Activated CD4-positive, alpha-beta T cell treated with anti-CD3 and anti-CD28 coated beads, Interleukin-2, amount 10 ng/mL, durations not matched to agents 24 days and 14 days (primary cell): ENCODE measurements at regions not wholly inside any gene's neighbourhood (a gene's known extent, or its start where the extent isn't known, plus 50 kb on each side); places are given as distances from the start of the nearest gene placed in this dataset.

Source experiments
- DNase-seq: peaks from one replicate; pipeline ENCODE4 v3.0.0; 2022
- H3K27ac Mint-ChIP-seq: one replicate; pipeline ENCODE4 v1.8.0; 2022; ENCODE audit warnings: mild to moderate bottlenecking, mixed read lengths
- H3K27me3 Mint-ChIP-seq: one replicate; pipeline ENCODE4 v1.8.0; 2022; ENCODE audit warnings: mixed read lengths
- H3K36me3 Mint-ChIP-seq: one replicate; pipeline ENCODE4 v1.8.0; 2022; ENCODE audit warnings: low read depth, mild to moderate bottlenecking, mixed read lengths
- H3K4me1 Mint-ChIP-seq: one replicate; pipeline ENCODE4 v1.8.0; 2021; ENCODE audit warnings: mixed read lengths
- H3K4me3 Mint-ChIP-seq: one replicate; pipeline ENCODE4 v1.8.0; 2022; ENCODE audit warnings: mild to moderate bottlenecking, moderate library complexity, mixed read lengths
- H3K9me3 Mint-ChIP-seq: one replicate; pipeline ENCODE4 v1.8.0; 2021; ENCODE audit warnings: mixed read lengths
- intact Hi-C: fragments of 100-400 bp; cut with micrococcal nuclease; formaldehyde crosslinking; loops from one replicate; pipeline ENCODE4 v1.15.1; 2023

- no peaks in the 10 kb centered on the region for H3K36me3 Mint-ChIP-seq
- no peak overlapping the region for H3K27ac Mint-ChIP-seq
- H3K4me3 Mint-ChIP-seq = no peak overlapping the region
- no peak for DNase-seq
- H3K4me1 Mint-ChIP-seq = no peaks in the 10 kb centered on the region
- H3K27me3 Mint-ChIP-seq = no peaks in the 10 kb centered on the region
- peaks cover 7% of the 10 kb centered on the region for H3K9me3 Mint-ChIP-seq
- intact Hi-C loops = no loop called here
Measured at GRCh38 chr12:60616400-60616799, 1020.6 kb downstream of the SLC16A7 start.

GRCh38 chr12:60630796-60631195 lies 1035.0 kb downstream of the SLC16A7 start:
- DNase-seq = no peak
- intact Hi-C loops = no loop called here
- no peak overlapping the region for H3K27ac Mint-ChIP-seq
- H3K4me3 Mint-ChIP-seq = no peak overlapping the region
- no peaks in the 10 kb centered on the region for H3K27me3 Mint-ChIP-seq
- no peaks in the 10 kb centered on the region for H3K36me3 Mint-ChIP-seq
- H3K9me3 Mint-ChIP-seq = no peaks in the 10 kb centered on the region
- no peaks in the 10 kb centered on the region for H3K4me1 Mint-ChIP-seq

GRCh38 chr12:60644076-60644475 lies 1048.2 kb downstream of the SLC16A7 start:
- peaks cover 14% of the 10 kb centered on the region for H3K9me3 Mint-ChIP-seq
- no peak overlapping the region for H3K4me3 Mint-ChIP-seq
- intact Hi-C loops = no loop called here
- no peak overlapping the region for H3K27ac Mint-ChIP-seq
- H3K36me3 Mint-ChIP-seq = no peaks in the 10 kb centered on the region
- no peaks in the 10 kb centered on the region for H3K27me3 Mint-ChIP-seq
- no peaks in the 10 kb centered on the region for H3K4me1 Mint-ChIP-seq
- DNase-seq = no peak

- H3K27me3 Mint-ChIP-seq = no peaks in the 10 kb centered on the region
- H3K4me3 Mint-ChIP-seq = no peak overlapping the region
- intact Hi-C loops = no loop called here
- no peaks in the 10 kb centered on the region for H3K36me3 Mint-ChIP-seq
- no peak overlapping the region for H3K27ac Mint-ChIP-seq
- DNase-seq = no peak
- H3K9me3 Mint-ChIP-seq = peaks cover 4% of the 10 kb centered on the region
- H3K4me1 Mint-ChIP-seq = no peaks in the 10 kb centered on the region
Measured at GRCh38 chr12:60666895-60667294, 1071.1 kb downstream of the SLC16A7 start.

- Mint-ChIP-seq H3K4me3 (no peak overlapping the region), H3K27me3 (no peaks in the 10 kb centered on the region), H3K9me3 (peaks cover 4% of the 10 kb centered on the region), H3K4me1 (no peaks in the 10 kb centered on the region), H3K36me3 (no peaks in the 10 kb centered on the region), H3K27ac (no peak overlapping the region)
- intact Hi-C loops = no loop called here
- no peak for DNase-seq
Measured at GRCh38 chr12:60672949-60673348, 1077.1 kb downstream of the SLC16A7 start.

GRCh38 chr12:60684988-60685655 lies 1089.3 kb downstream of the SLC16A7 start:
- Mint-ChIP-seq H3K27ac (no peak overlapping the region), H3K4me3 (no peak overlapping the region), H3K27me3 (no peaks in the 10 kb centered on the region), H3K9me3 (no peaks in the 10 kb centered on the region), H3K36me3 (no peaks in the 10 kb centered on the region), H3K4me1 (no peaks in the 10 kb centered on the region)
- intact Hi-C loops = no loop called here
- no peak for DNase-seq

- Mint-ChIP-seq H3K27me3 (no peaks in the 10 kb centered on the region), H3K4me1 (no peaks in the 10 kb centered on the region), H3K9me3 (no peaks in the 10 kb centered on the region), H3K4me3 (no peak overlapping the region), H3K27ac (no peak overlapping the region), H3K36me3 (no peaks in the 10 kb centered on the region)
- DNase-seq = no peak
- intact Hi-C loops = no loop called here
Measured at GRCh38 chr12:60689137-60689536, 1093.3 kb downstream of the SLC16A7 start.

GRCh38 chr12:60693019-60693626 lies 1097.3 kb downstream of the SLC16A7 start:
- no peaks in the 10 kb centered on the region for H3K4me1 Mint-ChIP-seq

GRCh38 chr12:60704171-60704914 lies 1108.5 kb downstream of the SLC16A7 start:
- DNase-seq = no peak
- Mint-ChIP-seq H3K27ac (no peak overlapping the region), H3K36me3 (no peaks in the 10 kb centered on the region), H3K27me3 (no peaks in the 10 kb centered on the region), H3K4me3 (no peak overlapping the region), H3K4me1 (no peaks in the 10 kb centered on the region), H3K9me3 (no peaks in the 10 kb centered on the region)
- intact Hi-C loops = no loop called here

More at GRCh38 chr12:60693019-60693626, 1097.3 kb downstream of the SLC16A7 start:
- no peaks in the 10 kb centered on the region for H3K36me3 Mint-ChIP-seq
- H3K27me3 Mint-ChIP-seq = no peaks in the 10 kb centered on the region
- no peak for DNase-seq
- H3K4me3 Mint-ChIP-seq = no peak overlapping the region
- H3K9me3 Mint-ChIP-seq = no peaks in the 10 kb centered on the region
- H3K27ac Mint-ChIP-seq = no peak overlapping the region
- intact Hi-C loops = no loop called here

- DNase-seq = no peak
- Mint-ChIP-seq H3K36me3 (no peaks in the 10 kb centered on the region), H3K27me3 (no peaks in the 10 kb centered on the region), H3K27ac (no peak overlapping the region), H3K4me3 (no peak overlapping the region), H3K9me3 (no peaks in the 10 kb centered on the region), H3K4me1 (no peaks in the 10 kb centered on the region)
- intact Hi-C loops = no loop called here
Measured at GRCh38 chr12:60710246-60710645, 1114.4 kb downstream of the SLC16A7 start.

GRCh38 chr12:60714141-60714900 lies 1118.5 kb downstream of the SLC16A7 start:
- H3K27me3 Mint-ChIP-seq = no peaks in the 10 kb centered on the region
- H3K4me1 Mint-ChIP-seq = no peaks in the 10 kb centered on the region
- no peak for DNase-seq
- no peak overlapping the region for H3K27ac Mint-ChIP-seq
- no peaks in the 10 kb centered on the region for H3K36me3 Mint-ChIP-seq
- H3K9me3 Mint-ChIP-seq = no peaks in the 10 kb centered on the region
- intact Hi-C loops = no loop called here
- H3K4me3 Mint-ChIP-seq = no peak overlapping the region

- H3K27me3 Mint-ChIP-seq = no peaks in the 10 kb centered on the region
- H3K4me3 Mint-ChIP-seq = no peak overlapping the region
- H3K27ac Mint-ChIP-seq = no peak overlapping the region
- no peak for DNase-seq
- no peaks in the 10 kb centered on the region for H3K9me3 Mint-ChIP-seq
- intact Hi-C loops = no loop called here
- no peaks in the 10 kb centered on the region for H3K36me3 Mint-ChIP-seq
- H3K4me1 Mint-ChIP-seq = no peaks in the 10 kb centered on the region
Measured at GRCh38 chr12:60724475-60724874, 1128.6 kb downstream of the SLC16A7 start.

GRCh38 chr12:60724984-60725383 lies 1129.2 kb downstream of the SLC16A7 start:
- H3K9me3 Mint-ChIP-seq = no peaks in the 10 kb centered on the region
- intact Hi-C loops = no loop called here
- no peak overlapping the region for H3K27ac Mint-ChIP-seq

GRCh38 chr12:60752589-60752988 lies 1156.8 kb downstream of the SLC16A7 start:
- intact Hi-C loops = no loop called here
- H3K4me1 Mint-ChIP-seq = no peaks in the 10 kb centered on the region
- DNase-seq = no peak
- no peak overlapping the region for H3K4me3 Mint-ChIP-seq
- peaks cover 8% of the 10 kb centered on the region for H3K9me3 Mint-ChIP-seq
- no peak overlapping the region for H3K27ac Mint-ChIP-seq
- H3K27me3 Mint-ChIP-seq = no peaks in the 10 kb centered on the region
- no peaks in the 10 kb centered on the region for H3K36me3 Mint-ChIP-seq

More at GRCh38 chr12:60724984-60725383, 1129.2 kb downstream of the SLC16A7 start:
- Mint-ChIP-seq H3K4me3 (no peak overlapping the region), H3K36me3 (no peaks in the 10 kb centered on the region), H3K27me3 (no peaks in the 10 kb centered on the region), H3K4me1 (no peaks in the 10 kb centered on the region)
- DNase-seq = no peak
